ENCODE measurements at regions not wholly inside any gene's neighbourhood (a gene's known extent, or its start where the extent isn't known, plus 50 kb on each side); places are given as distances from the start of the nearest gene placed in this dataset.

DNA sequence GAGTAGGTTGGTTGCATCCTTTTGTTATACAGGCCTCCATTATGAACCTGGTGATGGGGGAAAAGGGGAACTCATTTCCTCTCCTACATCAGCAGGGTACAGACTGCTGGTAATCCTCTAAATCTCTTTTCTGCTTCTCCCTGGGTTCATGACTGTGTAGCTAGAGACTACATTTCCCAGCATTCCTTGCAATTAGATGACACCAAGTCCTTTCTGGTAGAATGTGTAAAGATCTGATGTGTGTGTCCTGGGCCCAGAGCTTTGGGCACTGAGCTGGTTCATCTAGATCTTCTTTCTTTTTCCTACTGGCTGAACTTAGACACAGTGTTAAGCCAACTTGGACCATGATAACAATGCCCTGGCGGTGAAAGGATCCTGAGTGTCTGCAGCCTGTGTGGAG, 104.7 kb upstream of the IFNGR1 start:
- no peak for DNase-seq
- Histone ChIP-seq H2AFZ (ENCODE audit: low read depth, low read length) (no peak overlapping the region), H3K4me1 (ENCODE audit: insufficient read depth, low read length) (no peaks in the 10 kb centered on the region), H3K79me2 (ENCODE audit: insufficient read depth, low read length) (no peaks in the 10 kb centered on the region), H4K20me1 (ENCODE audit: insufficient read depth, low read length) (no peaks in the 10 kb centered on the region), H3K9ac (ENCODE audit: low read depth, low read length) (no peak overlapping the region), H3K27ac (ENCODE audit: low read length) (no peak overlapping the region), H3K36me3 (ENCODE audit: insufficient read depth, low read length) (no peaks in the 10 kb centered on the region), H3K27me3 (ENCODE audit: insufficient read depth, low read length, poor library complexity) (no peaks in the 10 kb centered on the region), H3K4me3 (ENCODE audit: low read depth in 1 of 2, low read length in 2 of 2) (no peak overlapping the region), H3K9me3 (ENCODE audit: insufficient read depth, low read length, severe bottlenecking) (no peaks in the 10 kb centered on the region), H3K4me2 (ENCODE audit: insufficient read depth, low read length) (no peak overlapping the region)
- ATAC-seq (ENCODE audit: insufficient read depth, low read depth): 0 out of 3 replicates have a peak, but pooled peaks have one; percentile 52
- TF ChIP-seq EZH2 (IDR thresholded peaks at IDR 0.05; ENCODE audit: borderline replicate concordance, low read depth, low read length, severe bottlenecking): no peak
- TF ChIP-seq, protein P1, sequence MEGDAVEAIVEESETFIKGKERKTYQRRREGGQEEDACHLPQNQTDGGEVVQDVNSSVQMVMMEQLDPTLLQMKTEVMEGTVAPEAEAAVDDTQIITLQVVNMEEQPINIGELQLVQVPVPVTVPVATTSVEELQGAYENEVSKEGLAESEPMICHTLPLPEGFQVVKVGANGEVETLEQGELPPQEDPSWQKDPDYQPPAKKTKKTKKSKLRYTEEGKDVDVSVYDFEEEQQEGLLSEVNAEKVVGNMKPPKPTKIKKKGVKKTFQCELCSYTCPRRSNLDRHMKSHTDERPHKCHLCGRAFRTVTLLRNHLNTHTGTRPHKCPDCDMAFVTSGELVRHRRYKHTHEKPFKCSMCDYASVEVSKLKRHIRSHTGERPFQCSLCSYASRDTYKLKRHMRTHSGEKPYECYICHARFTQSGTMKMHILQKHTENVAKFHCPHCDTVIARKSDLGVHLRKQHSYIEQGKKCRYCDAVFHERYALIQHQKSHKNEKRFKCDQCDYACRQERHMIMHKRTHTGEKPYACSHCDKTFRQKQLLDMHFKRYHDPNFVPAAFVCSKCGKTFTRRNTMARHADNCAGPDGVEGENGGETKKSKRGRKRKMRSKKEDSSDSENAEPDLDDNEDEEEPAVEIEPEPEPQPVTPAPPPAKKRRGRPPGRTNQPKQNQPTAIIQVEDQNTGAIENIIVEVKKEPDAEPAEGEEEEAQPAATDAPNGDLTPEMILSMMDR (IDR thresholded peaks at IDR 0.05; ENCODE audit: borderline replicate concordance, extremely low read depth, low read length, poor library complexity, severe bottlenecking): no peak

DNA sequence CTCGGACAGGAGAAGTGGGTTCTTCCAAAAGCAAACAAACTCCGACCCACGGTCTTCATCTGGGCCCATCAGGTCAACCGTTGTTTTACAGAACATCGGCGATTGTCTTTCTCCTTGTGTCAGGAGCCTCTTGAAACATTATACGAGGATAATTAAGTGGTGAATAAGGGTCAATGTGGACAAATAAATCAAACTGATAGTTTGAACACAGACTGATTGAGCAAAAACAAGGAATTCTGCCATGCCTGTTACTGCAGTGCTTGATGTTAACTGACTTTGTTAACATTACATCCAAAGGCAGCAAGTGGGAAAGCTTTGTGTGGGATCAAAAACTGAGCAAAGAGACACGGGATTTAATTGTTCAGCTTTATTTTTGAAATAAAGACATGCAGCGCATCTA, 101.1 kb upstream of the IFNGR1 start:
- DNase-seq (no peak), ATAC-seq (ENCODE audit: insufficient read depth, low read depth) (no peak)
- H3K4me3 ChIP-seq (ENCODE audit: low read depth in 1 of 2, low read length in 2 of 2): no peak overlapping the region
- H3K27me3 ChIP-seq (ENCODE audit: insufficient read depth, low read length, poor library complexity): no peaks in the 10 kb centered on the region
- no peaks in the 10 kb centered on the region for H3K36me3 ChIP-seq (ENCODE audit: insufficient read depth, low read length)
- no peaks in the 10 kb centered on the region for H3K9me3 ChIP-seq (ENCODE audit: insufficient read depth, low read length, severe bottlenecking)
- no peak for TF ChIP-seq EZH2 (IDR thresholded peaks at IDR 0.05; ENCODE audit: borderline replicate concordance, low read depth, low read length, severe bottlenecking)
- TF ChIP-seq, protein P1 (IDR thresholded peaks at IDR 0.05; ENCODE audit: borderline replicate concordance, extremely low read depth, low read length, poor library complexity, severe bottlenecking): no peak
- H3K9ac ChIP-seq (ENCODE audit: low read depth, low read length): no peak overlapping the region
- no peak overlapping the region for H3K27ac ChIP-seq (ENCODE audit: low read length)
- H3K4me1 ChIP-seq (ENCODE audit: insufficient read depth, low read length): no peaks in the 10 kb centered on the region
- H3K4me2 ChIP-seq (ENCODE audit: insufficient read depth, low read length): no peak overlapping the region
- no peaks in the 10 kb centered on the region for H3K79me2 ChIP-seq (ENCODE audit: insufficient read depth, low read length)
- H4K20me1 ChIP-seq (ENCODE audit: insufficient read depth, low read length): no peaks in the 10 kb centered on the region
- H2AFZ ChIP-seq (ENCODE audit: low read depth, low read length): no peak overlapping the region

GRCh38 chr6:137316626-137317025, 97.4 kb upstream of the IFNGR1 start:
- Histone ChIP-seq H4K20me1 (ENCODE audit: insufficient read depth, low read length) (no peaks in the 10 kb centered on the region), H3K27me3 (ENCODE audit: insufficient read depth, low read length, poor library complexity) (no peaks in the 10 kb centered on the region), H3K4me1 (ENCODE audit: insufficient read depth, low read length) (peaks cover 7% of the 10 kb centered on the region), H2AFZ (ENCODE audit: low read depth, low read length) (no peak overlapping the region), H3K4me3 (ENCODE audit: low read depth in 1 of 2, low read length in 2 of 2) (no peak overlapping the region), H3K27ac (ENCODE audit: low read length) (no peak overlapping the region), H3K36me3 (ENCODE audit: insufficient read depth, low read length) (no peaks in the 10 kb centered on the region), H3K4me2 (ENCODE audit: insufficient read depth, low read length) (no peak overlapping the region), H3K79me2 (ENCODE audit: insufficient read depth, low read length) (no peaks in the 10 kb centered on the region), H3K9me3 (ENCODE audit: insufficient read depth, low read length, severe bottlenecking) (no peaks in the 10 kb centered on the region), H3K9ac (ENCODE audit: low read depth, low read length) (no peak overlapping the region)
- ATAC-seq (ENCODE audit: insufficient read depth, low read depth): no peak
- TF ChIP-seq EZH2 (IDR thresholded peaks at IDR 0.05; ENCODE audit: borderline replicate concordance, low read depth, low read length, severe bottlenecking): no peak
- TF ChIP-seq, protein P1 (IDR thresholded peaks at IDR 0.05; ENCODE audit: borderline replicate concordance, extremely low read depth, low read length, poor library complexity, severe bottlenecking): no peak
- DNase-seq: no peak

- no peak for ATAC-seq (ENCODE audit: insufficient read depth, low read depth)
- TF ChIP-seq EZH2 (IDR thresholded peaks at IDR 0.05; ENCODE audit: borderline replicate concordance, low read depth, low read length, severe bottlenecking): no peak
- TF ChIP-seq, protein P1 (IDR thresholded peaks at IDR 0.05; ENCODE audit: borderline replicate concordance, extremely low read depth, low read length, poor library complexity, severe bottlenecking): no peak
- Histone ChIP-seq H3K27me3 (ENCODE audit: insufficient read depth, low read length, poor library complexity) (no peaks in the 10 kb centered on the region), H3K79me2 (ENCODE audit: insufficient read depth, low read length) (no peaks in the 10 kb centered on the region), H4K20me1 (ENCODE audit: insufficient read depth, low read length) (no peaks in the 10 kb centered on the region), H3K9me3 (ENCODE audit: insufficient read depth, low read length, severe bottlenecking) (no peaks in the 10 kb centered on the region), H3K4me3 (ENCODE audit: low read depth in 1 of 2, low read length in 2 of 2) (no peak overlapping the region), H3K4me2 (ENCODE audit: insufficient read depth, low read length) (no peak overlapping the region), H2AFZ (ENCODE audit: low read depth, low read length) (no peak overlapping the region), H3K36me3 (ENCODE audit: insufficient read depth, low read length) (no peaks in the 10 kb centered on the region), H3K27ac (ENCODE audit: low read length) (no peak overlapping the region), H3K4me1 (ENCODE audit: insufficient read depth, low read length) (peaks cover 7% of the 10 kb centered on the region), H3K9ac (ENCODE audit: low read depth, low read length) (no peak overlapping the region)
- no peak for DNase-seq
Measured at GRCh38 chr6:137315081-137315480, 95.9 kb upstream of the IFNGR1 start.

Data from DND-41 (cell line).